Transverse colon (tissue), 4 donors: ENCODE measurements at regions not wholly inside any gene's neighbourhood (a gene's known extent, or its start where the extent isn't known, plus 50 kb on each side); places are given as distances from the start of the nearest gene placed in this dataset.

Experiments used
- DNase-seq: peaks from one replicate; pipeline ENCODE4 v3.0.0-alpha.2; 2019
- H3K27ac ChIP-seq, 4 donors: fragments of 200-600 bp; sonication (generic); 2 replicates each; pipeline ENCODE4 v1.5.1; 2016 to 2018; ENCODE audit warnings: inconsistent platforms in 4 of 4
- H3K27me3 ChIP-seq: fragments of 200-600 bp; sonication (generic); 2 replicates; pipeline ENCODE4 v1.5.1; 2017; ENCODE audit warnings: inconsistent platforms
- H3K36me3 ChIP-seq, 4 donors: fragments of 200-600 bp; sonication (generic); 2 replicates each; pipeline ENCODE4 v1.5.1; 2017 to 2019; ENCODE audit warnings: inconsistent platforms in 4 of 4
- H3K4me1 ChIP-seq, 4 donors: fragments of 200-600 bp; sonication (generic); 2 replicates each; pipeline ENCODE4 v1.5.1; 2017 to 2020; ENCODE audit warnings: inconsistent platforms in 4 of 4
- H3K4me3 ChIP-seq, 4 donors: fragments of 200-600 bp; sonication (generic); 1 replicate in 1 of 4; 2 replicates in 3 of 4; pipeline versions ENCODE4 v1.5.1 to v1.6.1; 2017 to 2019; ENCODE audit warnings: inconsistent platforms in 4 of 4
- H3K9me3 ChIP-seq, 2 donors: fragments of 200-600 bp; sonication (generic); 2 replicates each; pipeline ENCODE4 v1.5.1; 2017 to 2019; ENCODE audit warnings: inconsistent platforms in 2 of 2
- EP300 ChIP-seq: sonication (generic); formaldehyde crosslinking; IDR thresholded peaks from one replicate; pipeline ENCODE4 v1.6.1; 2017; ENCODE audit warnings: antibody characterized with exemption, low read depth
- POLR2A ChIP-seq: fragments of 450-650 bp; IDR thresholded peaks from one replicate; pipeline ENCODE4 v1.6.1; 2016; ENCODE audit warnings: antibody characterized with exemption, mild to moderate bottlenecking, moderate library complexity
- POLR2AphosphoS5 ChIP-seq, 3 donors: sonication (generic); formaldehyde crosslinking; IDR thresholded peaks; one replicate each; pipeline ENCODE4 v1.6.1; 2016; ENCODE audit warnings: antibody characterized with exemption in 3 of 3
- WGBS, 2 donors: methylation state at CpG; one replicate each; pipeline ENCODE4 v1.1.5; 2018; ENCODE audit warnings: low coverage in 1 of 2; 5-methylcytosine and 5-hydroxymethylcytosine counted together
- in situ Hi-C, 4 donors: fragments of 200-750 bp; cut with MboI; loops; one replicate each; pipeline versions ENCODE4 v1.15.0 to v1.15.1; 2017; ENCODE audit warnings: low sequenced_read_pairs in 3 of 4, low pct_ligation_motif_present in 1 of 4, low pct_unique_long_range_greater_than_20kb in 1 of 4
- intact Hi-C: fragments of 100-400 bp; cut with DNase I; formaldehyde crosslinking; loops from one replicate; pipeline ENCODE4 v1.15.1; 2023; ENCODE audit warnings: low total_unique reads
- TF ChIP-seq, protein P1 (sequence below), 5 experiments: fragments of 200-600 bp in 3 of 5; fragments of 450-650 bp in 2 of 5; sonication (generic) in 3 of 5; IDR thresholded peaks; 1 replicate in 2 of 5; 2 replicates in 3 of 5; pipeline ENCODE4 v1.5.1; 2016 to 2017; ENCODE audit warnings: antibody characterized with exemption in 5 of 5, inconsistent platforms in 3 of 5, mild to moderate bottlenecking in 2 of 5, moderate library complexity in 1 of 5

DNA sequence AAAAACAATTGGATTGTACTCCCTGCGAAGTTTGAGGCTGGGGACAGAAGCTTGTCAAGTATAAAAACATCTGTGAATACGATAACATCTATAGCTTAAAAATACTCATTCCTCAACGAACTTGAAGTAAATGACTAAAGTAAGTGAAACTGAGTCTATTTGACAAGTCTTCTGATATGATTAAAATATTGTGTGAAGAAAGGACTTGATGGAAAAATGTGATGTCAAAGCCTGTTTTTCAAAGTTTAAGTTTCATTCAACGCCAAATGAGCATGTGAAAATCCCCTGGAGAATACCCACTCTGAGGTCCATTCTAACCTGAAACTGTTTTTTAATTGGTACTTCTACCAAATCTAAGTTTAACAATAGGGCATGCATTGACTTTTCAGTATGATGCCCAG is 122.3 kb upstream of the MDFIC start:
- no peaks in the 10 kb centered on the region for H3K9me3 ChIP-seq
- no peak for DNase-seq
- no peak overlapping the region for H3K4me3 ChIP-seq
- TF ChIP-seq POLR2AphosphoS5 (IDR thresholded peaks at IDR 0.05) (no peak), POLR2A (no peak), EP300 (no peak)
- TF ChIP-seq, protein P1, sequence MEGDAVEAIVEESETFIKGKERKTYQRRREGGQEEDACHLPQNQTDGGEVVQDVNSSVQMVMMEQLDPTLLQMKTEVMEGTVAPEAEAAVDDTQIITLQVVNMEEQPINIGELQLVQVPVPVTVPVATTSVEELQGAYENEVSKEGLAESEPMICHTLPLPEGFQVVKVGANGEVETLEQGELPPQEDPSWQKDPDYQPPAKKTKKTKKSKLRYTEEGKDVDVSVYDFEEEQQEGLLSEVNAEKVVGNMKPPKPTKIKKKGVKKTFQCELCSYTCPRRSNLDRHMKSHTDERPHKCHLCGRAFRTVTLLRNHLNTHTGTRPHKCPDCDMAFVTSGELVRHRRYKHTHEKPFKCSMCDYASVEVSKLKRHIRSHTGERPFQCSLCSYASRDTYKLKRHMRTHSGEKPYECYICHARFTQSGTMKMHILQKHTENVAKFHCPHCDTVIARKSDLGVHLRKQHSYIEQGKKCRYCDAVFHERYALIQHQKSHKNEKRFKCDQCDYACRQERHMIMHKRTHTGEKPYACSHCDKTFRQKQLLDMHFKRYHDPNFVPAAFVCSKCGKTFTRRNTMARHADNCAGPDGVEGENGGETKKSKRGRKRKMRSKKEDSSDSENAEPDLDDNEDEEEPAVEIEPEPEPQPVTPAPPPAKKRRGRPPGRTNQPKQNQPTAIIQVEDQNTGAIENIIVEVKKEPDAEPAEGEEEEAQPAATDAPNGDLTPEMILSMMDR (IDR thresholded peaks at IDR 0.05), result no peak
- H3K27me3 ChIP-seq, result no peaks in the 10 kb centered on the region
- intact Hi-C loops, result no loop called here
- 70 to 88% methylated on average over 4 of the region's 4 CpGs for WGBS, 2 donors
- H3K36me3 ChIP-seq, result no peaks in the 10 kb centered on the region
- H3K4me1 ChIP-seq, result no peaks in the 10 kb centered on the region
- in situ Hi-C loops, result no loop called here
- H3K27ac ChIP-seq, result no peak overlapping the region

DNA sequence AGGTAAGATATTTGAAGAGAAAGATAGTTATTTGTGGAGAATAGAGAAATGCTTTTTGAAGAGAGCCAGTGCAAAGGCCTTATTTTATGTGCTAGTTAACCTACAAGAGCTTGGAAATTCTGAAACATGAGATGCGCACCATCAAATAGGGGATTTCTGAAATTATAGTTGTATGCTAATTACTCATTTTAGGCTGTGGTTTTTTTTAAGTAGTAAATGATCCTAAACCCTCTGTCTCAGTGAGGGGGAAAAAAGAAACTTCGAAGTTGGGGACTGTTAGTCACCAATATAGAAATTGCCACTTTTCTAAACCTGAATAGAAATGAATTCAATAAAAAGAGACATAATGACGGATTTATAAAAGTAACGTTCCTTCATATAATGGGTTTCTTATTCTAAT is 119.3 kb upstream of the MDFIC start:
- Histone ChIP-seq H3K27ac (no peak overlapping the region), H3K36me3 (no peaks in the 10 kb centered on the region), H3K4me1 (no peaks in the 10 kb centered on the region), H3K4me3 (no peak overlapping the region), H3K9me3 (no peaks in the 10 kb centered on the region), H3K27me3 (no peaks in the 10 kb centered on the region)
- intact Hi-C loops (no loop called here), in situ Hi-C loops (no loop called here)
- no peak for DNase-seq
- TF ChIP-seq POLR2AphosphoS5 (IDR thresholded peaks at IDR 0.05) (no peak), POLR2A (no peak), EP300 (no peak)
- TF ChIP-seq, protein P1 (IDR thresholded peaks at IDR 0.05), result no peak
- 74 to 80% methylated on average over 4 of the region's 4 CpGs for WGBS, 2 donors

DNA sequence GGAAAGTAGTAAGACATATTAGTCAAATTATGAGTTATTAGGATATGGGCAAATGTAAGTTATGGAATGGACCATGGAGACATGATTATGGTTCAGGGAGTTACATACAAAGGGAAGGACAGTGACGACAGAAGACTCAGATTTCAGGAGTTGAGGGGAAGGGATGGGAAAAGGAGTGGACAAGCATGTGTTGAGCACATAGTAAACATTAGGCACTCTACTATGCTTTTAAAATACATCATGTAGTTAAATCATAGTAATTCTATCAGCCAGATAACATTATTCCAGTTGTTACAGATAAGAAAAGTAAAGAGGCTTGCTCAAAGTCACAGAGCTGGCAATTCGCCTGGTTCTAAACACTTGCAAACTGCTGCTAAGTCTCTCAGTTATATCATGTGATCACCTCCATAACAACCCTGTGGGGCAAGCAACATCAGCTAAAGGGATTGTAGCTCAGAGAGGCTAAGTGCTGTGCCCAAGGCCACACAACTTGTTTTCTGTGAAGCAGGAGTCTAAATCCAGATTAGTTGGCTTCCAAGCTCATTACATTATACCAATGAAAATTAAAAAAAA is 115.2 kb upstream of the MDFIC start:
- H3K27ac ChIP-seq, result no peak overlapping the region
- no peak for TF ChIP-seq EP300
- TF ChIP-seq, protein P1 (IDR thresholded peaks at IDR 0.05), result no peak
- no peak for DNase-seq
- H3K4me1 ChIP-seq, result no peaks in the 10 kb centered on the region
- H3K27me3 ChIP-seq, result no peaks in the 10 kb centered on the region
- in situ Hi-C loops (no loop called here), intact Hi-C loops (no loop called here)
- no peaks in the 10 kb centered on the region for H3K36me3 ChIP-seq
- no peak overlapping the region for H3K4me3 ChIP-seq
- no peaks in the 10 kb centered on the region for H3K9me3 ChIP-seq
- WGBS, 2 donors, result 41 to 59% methylated on average over 2 of the region's 2 CpGs

DNA sequence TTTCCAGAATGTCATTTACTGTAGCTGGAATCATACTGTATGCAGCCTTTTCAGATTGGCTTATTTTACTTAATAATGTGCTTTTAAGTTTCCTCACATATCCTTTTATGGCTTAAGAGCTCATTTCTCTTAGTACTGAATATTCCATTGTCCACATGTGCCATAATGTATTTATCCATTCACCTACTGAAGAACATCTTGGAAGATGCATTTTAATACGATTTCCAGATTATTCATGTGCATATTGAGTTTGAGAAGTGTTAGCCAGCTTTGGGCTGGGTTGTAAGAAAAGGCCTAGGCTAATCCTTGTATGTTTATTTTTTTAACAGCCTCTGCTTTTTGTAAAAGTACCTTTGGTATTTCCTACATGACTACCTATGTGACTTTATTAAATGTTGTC is 109.3 kb upstream of the MDFIC start:
- H3K27ac ChIP-seq, result no peak overlapping the region
- DNase-seq, result no peak
- intact Hi-C loops (no loop called here), in situ Hi-C loops (no loop called here)
- H3K36me3 ChIP-seq, result no peaks in the 10 kb centered on the region
- no peaks in the 10 kb centered on the region for H3K4me1 ChIP-seq
- TF ChIP-seq, protein P1 (IDR thresholded peaks at IDR 0.05), result no peak
- no peak for TF ChIP-seq POLR2A
- H3K27me3 ChIP-seq, result no peaks in the 10 kb centered on the region
- no peaks in the 10 kb centered on the region for H3K9me3 ChIP-seq
- H3K4me3 ChIP-seq, result no peak overlapping the region
- WGBS, 2 donors, result 75 to 84% methylated on average over 1 of the region's 1 CpG
